ENCODE measurements at regions not wholly inside any gene's neighbourhood (a gene's known extent, or its start where the extent isn't known, plus 50 kb on each side); places are given as distances from the start of the nearest gene placed in this dataset.

- 91% methylated on average over 8 of the region's 11 CpGs for WGBS
- Histone ChIP-seq H3K9me3 (no peaks in the 10 kb centered on the region), H3K27ac (replicated peaks in 1 of 4) (no peak overlapping the region), H3K27me3 (peaks cover 0 to 54% (median 0%) of the 10 kb centered on the region in 4 donors), H3K4me1 (no peaks in the 10 kb centered on the region), H3K4me3 (no peak overlapping the region), H3K36me3 (peaks cover 16 to 86% (median 68%) of the 10 kb centered on the region in 4 donors)
- intact Hi-C loops (cut with DNase I) = no loop called here
- TF ChIP-seq, protein P1, sequence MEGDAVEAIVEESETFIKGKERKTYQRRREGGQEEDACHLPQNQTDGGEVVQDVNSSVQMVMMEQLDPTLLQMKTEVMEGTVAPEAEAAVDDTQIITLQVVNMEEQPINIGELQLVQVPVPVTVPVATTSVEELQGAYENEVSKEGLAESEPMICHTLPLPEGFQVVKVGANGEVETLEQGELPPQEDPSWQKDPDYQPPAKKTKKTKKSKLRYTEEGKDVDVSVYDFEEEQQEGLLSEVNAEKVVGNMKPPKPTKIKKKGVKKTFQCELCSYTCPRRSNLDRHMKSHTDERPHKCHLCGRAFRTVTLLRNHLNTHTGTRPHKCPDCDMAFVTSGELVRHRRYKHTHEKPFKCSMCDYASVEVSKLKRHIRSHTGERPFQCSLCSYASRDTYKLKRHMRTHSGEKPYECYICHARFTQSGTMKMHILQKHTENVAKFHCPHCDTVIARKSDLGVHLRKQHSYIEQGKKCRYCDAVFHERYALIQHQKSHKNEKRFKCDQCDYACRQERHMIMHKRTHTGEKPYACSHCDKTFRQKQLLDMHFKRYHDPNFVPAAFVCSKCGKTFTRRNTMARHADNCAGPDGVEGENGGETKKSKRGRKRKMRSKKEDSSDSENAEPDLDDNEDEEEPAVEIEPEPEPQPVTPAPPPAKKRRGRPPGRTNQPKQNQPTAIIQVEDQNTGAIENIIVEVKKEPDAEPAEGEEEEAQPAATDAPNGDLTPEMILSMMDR (IDR thresholded peaks at IDR 0.05) = no peak
- no peak for TF ChIP-seq POLR2A (IDR thresholded peaks at IDR 0.05; ENCODE audit: low read depth)
- no peak for TF ChIP-seq EP300 (IDR thresholded peaks at IDR 0.05)
- no peak for TF ChIP-seq POLR2AphosphoS5 (IDR thresholded peaks at IDR 0.05)
- no peak for DNase-seq (ENCODE audit: extremely low spot score)
These were observed 67.3 kb downstream of the SYNE3 start for GRCh38 chr14:95449131-95449530.

- TF ChIP-seq POLR2AphosphoS5 (IDR thresholded peaks at IDR 0.05) (no peak), EP300 (IDR thresholded peaks at IDR 0.05) (no peak), POLR2A (IDR thresholded peaks at IDR 0.05; ENCODE audit: low read depth) (no peak)
- TF ChIP-seq, protein P1 (IDR thresholded peaks at IDR 0.05) = no peak
- H3K4me3 ChIP-seq = no peak overlapping the region
- peaks cover 16 to 64% (median 49%) of the 10 kb centered on the region in 4 donors for H3K36me3 ChIP-seq
- H3K9me3 ChIP-seq = no peaks in the 10 kb centered on the region
- peaks cover 0 to 27% (median 0%) of the 10 kb centered on the region in 4 donors for H3K27me3 ChIP-seq
- WGBS = 85% methylated on average over 4 of the region's 4 CpGs
- intact Hi-C loops (cut with DNase I) = no loop called here
- no peak overlapping the region for H3K27ac ChIP-seq (replicated peaks in 1 of 4)
- DNase-seq (ENCODE audit: extremely low spot score) = no peak
- peaks cover 0 to 7% (median 3%) of the 10 kb centered on the region in 4 donors for H3K4me1 ChIP-seq
These were observed 70.0 kb downstream of the SYNE3 start for GRCh38 chr14:95446470-95446869.

- peaks cover 16 to 60% (median 46%) of the 10 kb centered on the region in 4 donors for H3K36me3 ChIP-seq
- 100% methylated on average over 3 of the region's 6 CpGs for WGBS
- DNase-seq (ENCODE audit: extremely low spot score) = no peak
- TF ChIP-seq POLR2A (IDR thresholded peaks at IDR 0.05; ENCODE audit: low read depth) (no peak), EP300 (IDR thresholded peaks at IDR 0.05) (no peak), POLR2AphosphoS5 (IDR thresholded peaks at IDR 0.05) (no peak)
- TF ChIP-seq, protein P1 (IDR thresholded peaks at IDR 0.05) = no peak
- H3K27me3 ChIP-seq = peaks cover 0 to 23% (median 0%) of the 10 kb centered on the region in 4 donors
- intact Hi-C loops (cut with DNase I) = no loop called here
- peaks cover 0 to 7% (median 3%) of the 10 kb centered on the region in 4 donors for H3K4me1 ChIP-seq
- no peak overlapping the region for H3K27ac ChIP-seq (replicated peaks in 1 of 4)
- no peaks in the 10 kb centered on the region for H3K9me3 ChIP-seq
- no peak overlapping the region for H3K4me3 ChIP-seq
These were observed 70.8 kb downstream of the SYNE3 start for GRCh38 chr14:95445676-95446075.

DNA sequence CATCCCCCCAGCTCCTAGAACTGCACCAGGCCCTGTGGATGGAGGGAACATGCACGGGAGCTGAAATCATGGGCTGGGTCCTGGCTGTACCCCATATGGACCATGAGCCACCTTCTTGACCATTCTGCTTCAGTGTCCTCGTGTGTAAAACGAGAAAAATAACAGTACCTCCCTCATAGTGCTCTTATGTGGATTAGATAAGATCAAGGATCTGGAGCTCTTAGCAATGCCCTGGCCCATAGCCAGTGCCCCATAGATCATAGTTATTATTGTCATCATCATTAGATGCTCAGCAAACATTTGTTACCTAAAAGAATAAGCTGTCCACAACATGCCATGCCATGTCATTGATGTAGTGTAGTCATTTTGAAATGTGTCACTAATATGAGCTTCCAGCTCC lies 71.3 kb downstream of the SYNE3 start:
- no peaks in the 10 kb centered on the region for H3K9me3 ChIP-seq
- DNase-seq (ENCODE audit: extremely low spot score) = no peak
- peaks cover 0 to 7% (median 3%) of the 10 kb centered on the region in 4 donors for H3K4me1 ChIP-seq
- WGBS = 54% methylated on average over 3 of the region's 3 CpGs
- peaks cover 0 to 19% (median 0%) of the 10 kb centered on the region in 4 donors for H3K27me3 ChIP-seq
- no peak overlapping the region for H3K4me3 ChIP-seq
- TF ChIP-seq, protein P1 (IDR thresholded peaks at IDR 0.05) = no peak
- TF ChIP-seq POLR2A (IDR thresholded peaks at IDR 0.05; ENCODE audit: low read depth) (no peak), EP300 (IDR thresholded peaks at IDR 0.05) (no peak), POLR2AphosphoS5 (IDR thresholded peaks at IDR 0.05) (no peak)
- intact Hi-C loops (cut with DNase I) = no loop called here
- peaks cover 16 to 55% (median 44%) of the 10 kb centered on the region in 4 donors for H3K36me3 ChIP-seq
- H3K27ac ChIP-seq (replicated peaks in 1 of 4) = no peak overlapping the region
